A673 (cell line): ENCODE measurements at regions not wholly inside any gene's neighbourhood (a gene's known extent, or its start where the extent isn't known, plus 50 kb on each side); places are given as distances from the start of the nearest gene placed in this dataset.

Source experiments
- BruUV-seq: library from RNA; stranded (reverse); fragments of 400-500 nt; replicated peaks from 2 replicates; lab custom pipeline; 2021; lab: Mats Ljungman, UMichigan
- CTCF ChIA-PET: fragments of 300-600 bp; sonication (Branson Sonifier 250); formaldehyde crosslinking; loops from one replicate; lab custom pipeline; 2022; ENCODE audit warnings: antibody characterized with exemption; lab: Charles Lee
- POLR2A ChIA-PET: fragments of 300-600 bp; sonication (Branson Sonifier 250); formaldehyde crosslinking; loops from one replicate; lab custom pipeline; 2022; ENCODE audit warnings: antibody characterized with exemption; ENCODE audit not compliant: low non-redundant PET; lab: Charles Lee
- DNase-seq: peaks from one replicate; pipeline ENCODE4 v3.0.0-alpha.2; 2015; ENCODE audit warnings: low spot score
- H3K27ac ChIP-seq: fragments of 200-600 bp; sonication (generic); 2 replicates; pipeline ENCODE4 v1.5.1; 2016; ENCODE audit warnings: mixed run types, low read depth, mild to moderate bottlenecking, mixed read lengths, antibody characterized with exemption, low read length; ENCODE audit not compliant: poor library complexity, severe bottlenecking
- H3K27me3 ChIP-seq: fragments of 200-600 bp; sonication (generic); replicated peaks from 2 replicates; pipeline ENCODE4 v1.6.1; 2017; ENCODE audit warnings: mixed run types, low read depth, mild to moderate bottlenecking, mixed read lengths, antibody characterized with exemption, low read length; ENCODE audit not compliant: insufficient read depth, poor library complexity
- H3K36me3 ChIP-seq: fragments of 200-600 bp; sonication (generic); 2 replicates; pipeline ENCODE4 v1.6.1; 2016; ENCODE audit warnings: mixed run types, mild to moderate bottlenecking, mixed read lengths, antibody characterized with exemption, low read length; ENCODE audit not compliant: insufficient read depth, poor library complexity, severe bottlenecking
- H3K4me1 ChIP-seq: fragments of 200-600 bp; sonication (generic); 2 replicates; pipeline ENCODE4 v1.6.1; 2017; ENCODE audit warnings: mixed run types, mild to moderate bottlenecking, mixed read lengths, antibody characterized with exemption, low read length; ENCODE audit not compliant: insufficient read depth, poor library complexity, severe bottlenecking
- H3K4me3 ChIP-seq: fragments of 200-600 bp; sonication (generic); 2 replicates; pipeline ENCODE4 v1.5.1; 2016; ENCODE audit warnings: low read depth, mixed run types, mild to moderate bottlenecking, mixed read lengths, low read length; ENCODE audit not compliant: poor library complexity, severe bottlenecking
- H3K9me3 ChIP-seq: fragments of 200-600 bp; sonication (generic); 2 replicates; pipeline ENCODE4 v1.6.1; 2016; ENCODE audit warnings: mixed run types, low read depth, mild to moderate bottlenecking, mixed read lengths, antibody characterized with exemption, low read length; ENCODE audit not compliant: poor library complexity, severe bottlenecking
- CTCF ChIP-seq: fragments of 300-800, 200-600 bp; sonication (generic); conservative IDR thresholded peaks from 2 replicates; pipeline ENCODE4 v1.5.1; 2017; ENCODE audit warnings: low read depth, mild to moderate bottlenecking, antibody characterized with exemption, low read length, moderate library complexity, mixed read lengths
- EZH2 ChIP-seq: fragments of 200-600 bp; sonication (generic); IDR thresholded peaks from 2 replicates; pipeline ENCODE4 v1.6.1; 2017; ENCODE audit warnings: borderline replicate concordance, low read depth, mild to moderate bottlenecking, mixed read lengths, antibody characterized with exemption, low read length; ENCODE audit not compliant: poor library complexity, severe bottlenecking
- intact Hi-C: fragments of 100-400 bp; cut with micrococcal nuclease; formaldehyde crosslinking; loops from one replicate; pipeline ENCODE4 v1.10.0; 2022; ENCODE audit not compliant: unreplicated experiment

- H3K4me3 ChIP-seq, result no peak overlapping the region
- no TSS peak for BruUV-seq
- no peaks in the 10 kb centered on the region for H3K36me3 ChIP-seq
- no peaks in the 10 kb centered on the region for H3K9me3 ChIP-seq
- no peak for TF ChIP-seq EZH2
- TF ChIP-seq CTCF, result no peak
- no peaks in the 10 kb centered on the region for H3K27me3 ChIP-seq
- POLR2A ChIA-PET, result no interaction called here
- intact Hi-C loops, result no loop called here
- CTCF ChIA-PET, result no interaction called here
- DNase-seq, result no peak
- H3K27ac ChIP-seq, result no peak overlapping the region
- no peaks in the 10 kb centered on the region for H3K4me1 ChIP-seq
These were observed 334.5 kb downstream of the RAB38 start for GRCh38 chr11:87840786-87841185.

- H3K4me3 ChIP-seq, result no peak overlapping the region
- CTCF ChIA-PET, result no interaction called here
- no peak for TF ChIP-seq EZH2
- TF ChIP-seq CTCF, result no peak
- no peaks in the 10 kb centered on the region for H3K9me3 ChIP-seq
- H3K36me3 ChIP-seq, result no peaks in the 10 kb centered on the region
- no peak overlapping the region for H3K27ac ChIP-seq
- H3K4me1 ChIP-seq, result no peaks in the 10 kb centered on the region
- DNase-seq, result no peak
- no TSS peak for BruUV-seq
- POLR2A ChIA-PET, result no interaction called here
- intact Hi-C loops, result no loop called here
- H3K27me3 ChIP-seq, result peaks cover 3% of the 10 kb centered on the region
These were observed 343.0 kb downstream of the RAB38 start for GRCh38 chr11:87832211-87832610.

- Histone ChIP-seq H3K36me3 (no peaks in the 10 kb centered on the region), H3K4me3 (no peak overlapping the region), H3K27ac (no peak overlapping the region), H3K27me3 (peaks cover 5% of the 10 kb centered on the region), H3K9me3 (no peaks in the 10 kb centered on the region), H3K4me1 (no peaks in the 10 kb centered on the region)
- intact Hi-C loops, result no loop called here
- no TSS peak for BruUV-seq
- ChIA-PET POLR2A (no interaction called here), CTCF (no interaction called here)
- TF ChIP-seq CTCF, result no peak
- no peak for TF ChIP-seq EZH2
- DNase-seq, result no peak
These were observed 355.2 kb downstream of the RAB38 start for GRCh38 chr11:87820011-87820410.
